T-cell (primary cell): ENCODE measurements at regions not wholly inside any gene's neighbourhood (a gene's known extent, or its start where the extent isn't known, plus 50 kb on each side); places are given as distances from the start of the nearest gene placed in this dataset.

Experiments used
- ATAC-seq, 4 experiments: fragments of 200-7000 bp in 3 of 4; fragments of 150-1000 bp in 1 of 4; cut with Tn5 transposase; replicated peaks in 1 of 4; 1 replicate in 3 of 4; 2 replicates in 1 of 4; pipeline ENCODE4 v1.10.0; 2021; ENCODE audit warnings: moderate library complexity in 3 of 4, mild to moderate bottlenecking in 2 of 4, moderate number of reproducible peaks in 1 of 4
- CTCF ChIA-PET, 2 donors: fragments of 300-600 bp; sonication (Branson Sonifier 250); formaldehyde crosslinking; loops; one replicate each; lab custom pipeline; 2022; ENCODE audit warnings: antibody characterized with exemption in 2 of 2; lab: Charles Lee
- POLR2A ChIA-PET, 2 donors: fragments of 300-600 bp; sonication (Branson Sonifier 250); formaldehyde crosslinking; loops; one replicate each; lab custom pipeline; 2022; ENCODE audit warnings: antibody characterized with exemption in 2 of 2; lab: Charles Lee
- DNase-seq, 35 experiments: peaks; one replicate each; pipeline versions ENCODE4 v3.0.0 to v3.0.0-alpha.2; 2013 to 2023
- H3K27ac ChIP-seq: one replicate; pipeline ENCODE4 v1.5.1; 2013; ENCODE audit warnings: low read length
- H3K27me3 ChIP-seq, 2 experiments: replicated peaks in 1 of 2; 1 replicate in 1 of 2; 2 replicates in 1 of 2; pipeline versions ENCODE4 v1.6.1 to v1.7.0; 2013; ENCODE audit warnings: low read length in 1 of 2, mixed read lengths in 1 of 2; ENCODE audit not compliant: control insufficient read depth in 2 of 2, insufficient read depth in 2 of 2; ENCODE audit errors: extremely low read depth in 1 of 2
- H3K36me3 ChIP-seq, 2 donors: 1 replicate in 1 of 2; 2 replicates in 1 of 2; pipeline versions ENCODE4 v1.6.1 to v1.7.0; 2013; ENCODE audit warnings: low read length in 1 of 2; ENCODE audit not compliant: control insufficient read depth in 2 of 2, insufficient read depth in 1 of 2; ENCODE audit errors: extremely low read depth in 1 of 2
- H3K4me1 ChIP-seq, 2 experiments: 1 replicate in 1 of 2; 2 replicates in 1 of 2; pipeline versions ENCODE4 v1.6.1 to v1.7.0; 2013; ENCODE audit warnings: low read length in 2 of 2, mixed read lengths in 1 of 2; ENCODE audit not compliant: insufficient read depth in 2 of 2, control insufficient read depth in 1 of 2; ENCODE audit errors: extremely low read depth in 1 of 2
- H3K4me3 ChIP-seq, 2 donors: 1 replicate in 1 of 2; 2 replicates in 1 of 2; pipeline versions ENCODE4 v1.5.1 to v1.7.0; 2013; ENCODE audit warnings: mild to moderate bottlenecking in 2 of 2, low read length in 1 of 2, moderate library complexity in 1 of 2; ENCODE audit not compliant: control insufficient read depth in 1 of 2; ENCODE audit errors: extremely low read depth in 1 of 2
- H3K9me3 ChIP-seq: 2 replicates; pipeline ENCODE4 v1.7.0; 2013
- H3K27ac Mint-ChIP-seq, 2 donors: one replicate each; pipeline ENCODE4 v1.8.0; 2020 to 2021; ENCODE audit warnings: mild to moderate bottlenecking in 2 of 2, mixed read lengths in 2 of 2
- H3K27me3 Mint-ChIP-seq, 2 donors: one replicate each; pipeline ENCODE4 v1.8.0; 2021 to 2022; ENCODE audit warnings: mixed read lengths in 2 of 2
- H3K36me3 Mint-ChIP-seq: one replicate; pipeline ENCODE4 v1.8.0; 2021; ENCODE audit warnings: mixed read lengths
- H3K4me1 Mint-ChIP-seq, 3 donors: one replicate each; pipeline ENCODE4 v1.8.0; 2020 to 2022; ENCODE audit warnings: mixed read lengths in 3 of 3, mild to moderate bottlenecking in 1 of 3
- H3K4me3 Mint-ChIP-seq, 3 donors: one replicate each; pipeline ENCODE4 v1.8.0; 2020 to 2022; ENCODE audit warnings: mild to moderate bottlenecking in 3 of 3, mixed read lengths in 3 of 3, moderate library complexity in 3 of 3
- H3K9me3 Mint-ChIP-seq, 3 donors: one replicate each; pipeline ENCODE4 v1.8.0; 2020 to 2022; ENCODE audit warnings: mixed read lengths in 3 of 3
- WGBS: methylation state at CpG from one replicate; pipeline ENCODE4 v1.1.5; 2013; ENCODE audit warnings: missing lambda C conversion rate; ENCODE audit not compliant: insufficient coverage; 5-methylcytosine and 5-hydroxymethylcytosine counted together

DNA sequence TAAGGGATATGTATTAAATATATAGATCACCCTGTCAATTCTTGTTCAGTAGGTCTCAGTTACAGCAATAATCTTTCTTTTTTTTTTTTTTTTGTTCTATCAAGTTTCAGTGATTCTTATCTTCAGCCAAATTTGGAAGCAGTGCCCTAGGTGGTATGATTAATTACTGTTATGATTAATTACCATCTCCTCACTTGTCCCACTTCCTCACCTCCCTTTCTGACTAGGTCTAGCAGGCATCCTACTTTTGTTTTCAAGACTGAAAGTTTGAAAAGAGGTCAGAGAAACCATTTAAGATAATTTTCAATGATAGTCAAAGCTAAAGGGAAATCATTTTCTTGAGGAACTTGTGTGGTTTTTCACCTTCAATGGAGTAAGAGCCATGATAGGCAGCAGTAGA lies 144.0 kb upstream of the CNTN4 start:
- H3K4me1 Mint-ChIP-seq: no peaks in the 10 kb centered on the region
- Histone ChIP-seq H3K36me3 (no peaks in the 10 kb centered on the region), H3K4me3 (no peak overlapping the region), H3K4me1 (no peaks in the 10 kb centered on the region), H3K9me3 (peaks cover 2% of the 10 kb centered on the region), H3K27ac (no peak overlapping the region), H3K27me3 (no peaks in the 10 kb centered on the region)
- no peaks in the 10 kb centered on the region for H3K27me3 Mint-ChIP-seq
- ChIA-PET CTCF (no interaction called here), POLR2A (no interaction called here)
- peaks cover 4 to 21% (median 7%) of the 10 kb centered on the region in 3 donors for H3K9me3 Mint-ChIP-seq
- H3K27ac Mint-ChIP-seq: no peak overlapping the region
- H3K36me3 Mint-ChIP-seq: no peaks in the 10 kb centered on the region
- DNase-seq: no peak
- ATAC-seq: no peak
- H3K4me3 Mint-ChIP-seq: no peak overlapping the region

DNA sequence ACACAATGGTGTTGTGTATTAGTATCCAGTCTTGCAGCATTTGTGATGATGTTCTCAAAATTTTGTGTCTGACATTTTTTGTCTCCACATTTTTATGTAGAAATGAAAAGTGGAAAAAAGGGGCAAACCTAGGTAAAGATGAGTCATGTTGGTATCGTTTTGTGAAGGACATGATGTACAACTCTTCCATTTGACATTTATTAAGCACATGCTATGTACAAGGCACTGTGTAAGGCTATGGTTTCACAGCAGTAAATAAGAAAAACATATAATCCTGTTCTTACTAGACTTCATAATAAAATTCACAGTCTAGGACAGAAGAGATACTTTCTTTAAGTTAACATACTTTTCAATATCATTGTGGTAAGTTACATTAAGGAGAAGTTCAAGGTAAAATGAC lies 143.5 kb upstream of the CNTN4 start:
- no peaks in the 10 kb centered on the region for H3K36me3 ChIP-seq
- H3K4me1 ChIP-seq: no peaks in the 10 kb centered on the region
- no peak overlapping the region for H3K4me3 ChIP-seq
- H3K27ac ChIP-seq: no peak overlapping the region
- H3K36me3 Mint-ChIP-seq: no peaks in the 10 kb centered on the region
- ATAC-seq (no peak), DNase-seq (no peak)
- POLR2A ChIA-PET: no interaction called here
- no peaks in the 10 kb centered on the region for H3K4me1 Mint-ChIP-seq
- peaks cover 6% of the 10 kb centered on the region for H3K9me3 ChIP-seq
- no peaks in the 10 kb centered on the region for H3K27me3 Mint-ChIP-seq
- H3K27ac Mint-ChIP-seq: no peak overlapping the region
- peaks cover 4 to 21% (median 7%) of the 10 kb centered on the region in 3 donors for H3K9me3 Mint-ChIP-seq
- no peak overlapping the region for H3K4me3 Mint-ChIP-seq
- CTCF ChIA-PET: no interaction called here
- no peaks in the 10 kb centered on the region for H3K27me3 ChIP-seq
- no CpG with 5 or more reads among the region's 1 CpG for WGBS

DNA sequence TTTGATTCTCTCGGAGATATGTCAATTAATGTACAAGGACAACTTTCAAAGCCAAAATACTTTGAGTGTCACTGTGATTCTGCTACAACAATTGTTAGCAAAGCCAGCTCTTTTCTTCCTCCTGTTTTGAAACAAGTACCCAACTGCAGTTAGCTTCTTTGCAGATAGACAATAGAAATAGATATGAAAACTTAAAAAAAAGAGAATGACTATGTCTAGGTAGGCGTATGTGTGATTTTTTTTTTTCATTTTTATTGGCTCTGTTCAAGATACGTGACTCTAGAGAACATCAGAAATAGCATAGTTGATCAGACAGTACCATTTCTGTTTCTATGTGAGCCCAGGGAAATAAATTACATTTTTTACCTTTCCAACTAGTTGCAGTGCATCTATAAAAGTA lies 142.9 kb upstream of the CNTN4 start:
- POLR2A ChIA-PET: interaction anchor here in 1 of 2 donors (0.5 kb wide), 1 partner anchor 65 kb away, joined by 10 read pairs; no protein-coding TSS in a partner anchor
- no peak overlapping the region for H3K4me3 ChIP-seq
- Mint-ChIP-seq H3K9me3 (peaks cover 6 to 26% (median 7%) of the 10 kb centered on the region in 3 donors), H3K36me3 (no peaks in the 10 kb centered on the region), H3K27ac (no peak overlapping the region), H3K27me3 (no peaks in the 10 kb centered on the region), H3K4me1 (no peaks in the 10 kb centered on the region), H3K4me3 (no peak overlapping the region)
- CTCF ChIA-PET: no interaction called here
- no CpG with 5 or more reads among the region's 3 CpGs for WGBS
- H3K27me3 ChIP-seq: no peaks in the 10 kb centered on the region
- no peaks in the 10 kb centered on the region for H3K36me3 ChIP-seq
- H3K4me1 ChIP-seq: no peaks in the 10 kb centered on the region
- ATAC-seq (no peak), DNase-seq (no peak)
- H3K27ac ChIP-seq: no peak overlapping the region
- H3K9me3 ChIP-seq: peaks cover 6% of the 10 kb centered on the region

DNA sequence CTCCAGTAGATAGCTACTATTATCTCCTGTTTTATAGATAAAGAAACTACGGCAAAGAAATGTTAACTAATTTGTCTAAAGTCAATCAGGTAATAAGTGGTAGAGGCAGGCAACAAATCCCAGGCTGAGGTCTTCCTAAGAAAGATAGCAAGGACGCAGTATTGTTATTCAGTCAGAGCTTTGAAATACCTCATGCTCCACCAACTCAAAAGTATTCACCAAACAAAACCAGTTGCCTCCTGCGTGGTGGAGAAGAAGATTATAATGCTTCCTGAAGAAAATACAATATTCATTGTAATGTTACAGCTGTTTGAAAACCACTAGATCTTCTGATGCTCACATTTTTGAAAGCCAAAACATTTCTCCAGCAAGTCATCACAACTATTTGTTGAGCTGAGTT lies 138.2 kb upstream of the CNTN4 start:
- DNase-seq (no peak), ATAC-seq (no peak)
- WGBS: no CpG with 5 or more reads among the region's 3 CpGs
- Histone ChIP-seq H3K36me3 (no peaks in the 10 kb centered on the region), H3K4me3 (no peak overlapping the region), H3K27me3 (no peaks in the 10 kb centered on the region), H3K9me3 (peaks cover 6% of the 10 kb centered on the region), H3K27ac (no peak overlapping the region), H3K4me1 (no peaks in the 10 kb centered on the region)
- no peak overlapping the region for H3K4me3 Mint-ChIP-seq
- H3K9me3 Mint-ChIP-seq: peaks cover 11 to 27% (median 11%) of the 10 kb centered on the region in 3 donors
- no peaks in the 10 kb centered on the region for H3K36me3 Mint-ChIP-seq
- H3K4me1 Mint-ChIP-seq: no peaks in the 10 kb centered on the region
- ChIA-PET CTCF (no interaction called here), POLR2A (no interaction called here)
- no peak overlapping the region for H3K27ac Mint-ChIP-seq
- H3K27me3 Mint-ChIP-seq: no peaks in the 10 kb centered on the region

DNA sequence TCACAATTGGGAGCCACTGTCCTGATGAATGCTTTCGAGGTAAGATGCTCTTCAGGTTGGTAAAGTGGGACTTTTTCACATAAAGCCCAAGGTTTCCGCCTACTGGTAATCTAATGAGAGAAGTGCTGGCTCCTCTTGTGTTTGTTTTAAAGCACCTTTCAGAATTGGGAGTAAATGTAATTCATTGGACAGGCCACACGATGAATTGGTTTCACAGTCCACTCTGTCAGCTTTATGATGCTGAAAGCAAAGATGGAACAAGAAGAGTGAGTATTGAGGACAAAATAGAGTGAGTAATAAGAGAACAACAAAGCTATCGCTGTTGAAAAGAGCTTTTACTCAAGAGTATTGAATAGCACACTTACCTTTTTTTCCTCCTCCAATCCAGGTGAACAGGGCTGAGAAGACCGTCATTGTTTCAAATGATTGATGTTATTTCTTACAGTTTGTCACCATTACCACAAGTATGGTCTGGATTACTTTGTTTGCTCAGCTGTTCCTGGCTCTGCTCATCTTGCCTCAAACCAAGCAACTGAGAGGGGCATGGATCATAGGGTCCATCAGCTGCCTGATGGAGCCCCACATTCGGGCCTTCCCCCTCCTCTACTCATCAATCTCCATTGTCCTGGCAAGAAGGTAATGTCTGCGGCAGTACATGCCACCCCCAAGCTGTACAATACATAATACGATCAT lies 136.1 kb upstream of the CNTN4 start:
- no peaks in the 10 kb centered on the region for H3K4me1 ChIP-seq
- POLR2A ChIA-PET: no interaction called here
- H3K9me3 ChIP-seq: peaks cover 3% of the 10 kb centered on the region
- CTCF ChIA-PET: no interaction called here
- H3K27me3 Mint-ChIP-seq: no peaks in the 10 kb centered on the region
- no peak overlapping the region for H3K27ac ChIP-seq
- 100% methylated on average over 1 of the region's 8 CpGs for whole genome bisulfite sequencing
- H3K4me3 ChIP-seq: no peak overlapping the region
- ATAC-seq (no peak), DNase-seq (no peak)
- H3K9me3 Mint-ChIP-seq: peaks cover 11 to 20% (median 11%) of the 10 kb centered on the region in 3 donors
- no peak overlapping the region for H3K4me3 Mint-ChIP-seq
- no peak overlapping the region for H3K27ac Mint-ChIP-seq
- no peaks in the 10 kb centered on the region for H3K4me1 Mint-ChIP-seq
- H3K27me3 ChIP-seq: no peaks in the 10 kb centered on the region
- H3K36me3 ChIP-seq: no peaks in the 10 kb centered on the region
- no peaks in the 10 kb centered on the region for H3K36me3 Mint-ChIP-seq

DNA sequence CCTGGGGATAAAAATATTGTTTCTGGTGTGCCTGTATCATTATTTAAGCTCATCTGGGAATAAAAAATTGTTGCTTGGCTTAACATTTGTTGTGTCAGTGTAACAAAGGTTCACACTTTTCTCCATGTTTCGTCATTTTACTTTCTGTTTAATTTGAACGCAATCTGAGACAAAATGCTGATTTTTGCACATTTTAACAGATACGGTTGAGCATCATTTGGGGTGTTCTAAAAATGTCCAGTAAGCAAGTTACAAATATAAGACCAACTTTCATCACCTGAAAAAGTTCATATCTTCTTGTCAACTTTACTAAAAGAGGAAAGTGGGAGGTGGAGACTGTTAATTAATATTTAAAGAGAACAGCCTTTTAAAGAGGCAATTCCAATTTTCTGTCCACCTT lies 134.8 kb upstream of the CNTN4 start:
- WGBS: no CpG with 5 or more reads among the region's 3 CpGs
- Mint-ChIP-seq H3K4me3 (no peak overlapping the region), H3K36me3 (no peaks in the 10 kb centered on the region), H3K4me1 (no peaks in the 10 kb centered on the region), H3K27ac (no peak overlapping the region), H3K9me3 (peaks cover 8 to 16% (median 9%) of the 10 kb centered on the region in 3 donors), H3K27me3 (no peaks in the 10 kb centered on the region)
- Histone ChIP-seq H3K4me1 (no peaks in the 10 kb centered on the region), H3K27ac (no peak overlapping the region), H3K36me3 (no peaks in the 10 kb centered on the region), H3K9me3 (peaks cover 3% of the 10 kb centered on the region), H3K27me3 (no peaks in the 10 kb centered on the region), H3K4me3 (no peak overlapping the region)
- ChIA-PET CTCF (interaction anchor here in 1 of 2 donors (0.6 kb wide), 1 partner anchor 26 kb away, joined by 3 read pairs; no protein-coding TSS in a partner anchor), POLR2A (no interaction called here)
- DNase-seq (no peak), ATAC-seq (no peak)
